KG1 (cell line): ENCODE measurements at regions not wholly inside any gene's neighbourhood (a gene's known extent, or its start where the extent isn't known, plus 50 kb on each side); places are given as distances from the start of the nearest gene placed in this dataset.
"Not testable (repeated sequence)": the region's sequence is repeated elsewhere in the genome, so short reads cannot be mapped to it uniquely, and the experiment has no call there.

Experiments used
- DNase-seq: peaks from one replicate; lab custom pipeline; 2025; lab: John Stamatoyannopoulos, UW

DNA sequence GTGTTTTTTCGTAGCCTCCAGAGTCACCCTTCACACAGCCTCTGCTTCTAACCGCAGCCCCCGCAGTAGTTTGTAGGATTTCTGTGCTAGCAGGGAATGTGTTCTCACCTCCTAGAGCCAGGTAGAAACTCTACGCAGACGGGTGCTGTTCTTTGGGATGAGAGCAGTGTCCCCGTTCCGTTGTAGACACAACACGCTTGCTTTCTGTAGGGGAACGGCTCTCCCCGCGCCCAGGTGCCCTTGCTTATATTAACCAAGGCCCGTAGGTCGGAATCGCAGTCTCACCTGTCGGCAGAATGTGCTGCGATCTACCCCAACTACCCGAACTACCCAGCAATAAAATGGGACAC lies 111.8 kb upstream of the NBPF11 start:
- DNase-seq, result no peak

DNA sequence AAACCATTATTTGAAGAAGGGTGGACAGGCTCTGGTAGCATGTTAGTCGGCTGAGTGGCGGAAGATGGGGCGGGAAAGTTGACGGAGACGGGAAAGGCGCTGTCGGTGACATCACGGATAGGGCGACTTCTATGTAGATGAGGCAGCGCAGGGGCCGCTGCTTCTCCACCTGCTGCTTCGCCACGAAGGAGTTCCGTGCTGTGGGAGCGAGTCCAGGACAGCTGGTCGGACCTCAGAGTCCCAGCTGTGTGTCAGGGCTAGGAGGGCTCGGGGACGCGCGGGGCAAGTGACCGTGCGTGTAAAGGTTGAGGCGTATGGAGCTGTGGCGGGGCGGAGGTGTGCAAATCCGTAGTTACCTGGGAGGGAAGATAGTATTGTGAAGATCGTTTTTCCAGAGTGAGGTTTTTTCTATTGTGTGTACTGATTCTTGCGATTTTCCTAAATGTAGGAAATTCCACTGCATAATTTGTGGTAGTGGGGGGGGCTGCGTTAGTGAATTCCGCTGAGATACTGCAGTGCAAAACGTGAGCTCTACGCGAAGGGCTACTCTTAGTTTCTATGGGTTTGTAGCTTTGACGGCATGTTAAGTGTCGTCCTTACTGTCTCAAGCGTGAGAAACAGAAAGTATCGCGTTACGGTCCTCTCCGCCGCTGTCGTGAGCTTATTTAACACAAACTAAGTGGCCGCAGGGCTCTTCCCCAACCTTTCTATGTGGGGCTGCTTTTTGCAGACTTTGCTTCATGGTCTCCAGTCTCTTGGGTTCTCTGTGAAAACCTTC lies 111.2 kb upstream of the NBPF11 start:
- no peak for DNase-seq

DNA sequence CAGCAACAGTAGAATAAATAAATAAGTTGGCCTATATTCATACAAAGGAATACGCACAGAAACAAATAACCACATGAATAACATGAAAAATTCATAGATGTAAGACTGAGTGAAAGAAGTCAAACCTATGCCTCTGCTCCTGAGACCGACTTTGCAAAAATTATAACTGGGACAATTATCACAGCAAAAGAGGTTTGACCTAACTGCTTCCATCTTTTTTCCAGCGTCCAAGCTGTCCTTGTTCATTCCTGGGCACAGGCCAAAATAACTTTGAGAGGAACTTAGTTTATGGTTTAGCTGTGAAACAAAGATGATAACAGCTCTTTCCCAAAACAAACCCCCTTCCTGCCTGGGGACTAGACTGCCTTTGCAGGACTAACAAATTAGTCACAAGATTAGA lies 109.6 kb upstream of the NBPF11 start:
- DNase-seq, result not testable (repeated sequence)

DNA sequence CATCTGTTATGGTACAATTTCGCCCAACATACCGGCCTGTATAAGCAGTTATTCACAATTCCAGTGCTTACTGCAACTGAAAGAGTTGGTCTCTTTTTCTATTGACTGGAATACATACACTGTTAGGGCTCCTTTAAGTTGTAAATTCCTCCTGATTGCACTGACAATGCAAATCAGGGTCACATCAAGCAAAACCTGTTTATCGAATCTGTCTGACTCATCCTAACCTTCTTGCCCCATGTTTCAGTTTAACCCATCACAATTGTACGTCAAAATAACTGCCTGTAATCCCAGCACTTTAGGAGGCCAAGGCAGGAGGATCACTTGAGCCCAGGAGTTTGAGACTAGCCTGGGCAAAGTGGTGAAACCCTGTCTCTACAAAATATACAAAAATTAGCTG lies 105.8 kb upstream of the NBPF11 start:
- DNase-seq, result not testable (repeated sequence)

DNA sequence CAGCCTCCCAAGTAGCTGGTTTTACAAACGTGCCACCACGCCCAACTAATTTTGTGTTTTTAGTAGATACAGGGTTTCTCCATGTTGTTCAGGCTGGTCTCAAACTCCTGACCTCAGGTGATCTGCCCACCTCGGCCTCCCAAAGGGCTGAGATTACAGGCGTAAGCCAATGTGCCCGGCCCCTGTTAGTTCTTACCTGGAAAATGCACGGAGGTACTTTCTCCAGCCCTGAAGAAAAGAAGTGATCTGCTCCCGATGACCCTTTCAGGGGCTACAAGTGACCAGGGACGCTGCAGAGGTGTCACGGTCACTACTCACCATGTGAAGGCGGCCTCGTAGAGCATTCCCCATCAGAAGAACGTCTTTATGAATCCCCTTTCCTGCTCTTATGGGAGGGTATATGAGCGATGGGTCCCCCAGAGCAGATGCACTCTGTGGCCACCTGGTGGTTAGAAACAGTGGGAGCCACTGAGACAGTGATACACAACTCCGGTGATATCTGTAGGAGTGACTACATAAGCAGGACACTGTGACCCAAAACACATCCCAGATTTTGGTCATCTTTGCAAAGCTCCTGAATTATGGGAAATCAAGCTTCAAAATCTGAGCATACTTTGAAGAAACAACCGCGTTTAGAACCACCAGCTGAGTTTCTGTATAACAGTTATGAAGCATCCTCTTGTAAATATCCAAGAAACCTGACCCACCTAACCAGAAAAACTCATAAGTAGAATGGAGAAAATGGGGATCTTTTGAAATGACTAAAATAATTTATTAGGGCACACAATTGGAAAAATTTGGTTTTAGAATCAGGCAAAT lies 102.7 kb upstream of the NBPF11 start:
- not testable (repeated sequence) for DNase-seq

GRCh38 chr1:148253808-148254207 lies 101.7 kb upstream of the NBPF11 start:
- DNase-seq, result not testable (repeated sequence)

- not testable (repeated sequence) for DNase-seq
Observed at GRCh38 chr1:148248798-148249197, 96.7 kb upstream of the NBPF11 start.

GRCh38 chr1:148246258-148246861 lies 94.3 kb upstream of the NBPF11 start:
- DNase-seq, result not testable (repeated sequence)

DNA sequence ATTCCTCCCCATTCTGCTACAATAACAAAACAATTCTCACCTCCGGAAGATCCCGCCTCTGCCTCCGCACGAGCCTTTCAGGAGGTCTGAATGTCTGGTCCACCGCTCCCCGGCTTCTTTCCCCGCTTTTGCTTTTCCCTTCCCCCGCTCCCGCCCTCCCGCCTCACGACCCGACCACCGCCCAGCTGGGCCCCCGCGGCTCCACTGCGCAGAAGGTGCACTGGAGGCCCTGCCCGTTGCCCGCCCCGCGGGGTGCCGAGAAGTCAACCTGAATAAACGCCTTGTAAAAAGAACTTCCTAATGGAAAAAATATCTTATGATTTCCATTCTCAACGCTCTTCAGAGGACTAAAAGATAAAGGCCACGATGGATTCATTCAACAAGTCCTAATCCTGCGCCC lies 93.8 kb upstream of the NBPF11 start:
- not testable (repeated sequence) for DNase-seq

DNA sequence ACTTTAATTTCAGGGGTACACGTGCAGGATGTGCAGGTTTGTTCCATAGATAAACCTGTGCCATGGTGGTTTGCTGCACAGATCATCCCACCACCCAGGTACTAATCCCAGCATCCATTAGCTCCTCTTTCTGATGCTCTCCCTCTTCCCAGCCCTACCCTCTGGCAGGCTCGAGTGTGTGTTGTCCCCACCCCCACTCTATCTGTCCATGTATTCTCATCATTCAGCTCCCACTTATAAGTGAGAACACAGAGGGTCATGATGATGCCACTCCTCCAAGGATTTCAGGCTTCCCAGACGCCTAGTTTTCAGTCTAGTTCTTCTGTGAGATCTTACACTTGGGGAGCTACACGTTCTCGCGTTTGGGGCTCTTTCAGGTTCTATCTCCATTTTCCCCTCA lies 93.4 kb upstream of the NBPF11 start:
- DNase-seq, result not testable (repeated sequence)

GRCh38 chr1:148233250-148233649 lies 81.2 kb upstream of the NBPF11 start:
- not testable (repeated sequence) for DNase-seq

- DNase-seq, result not testable (repeated sequence)
Observed at GRCh38 chr1:148228846-148229245, 76.8 kb upstream of the NBPF11 start.

DNA sequence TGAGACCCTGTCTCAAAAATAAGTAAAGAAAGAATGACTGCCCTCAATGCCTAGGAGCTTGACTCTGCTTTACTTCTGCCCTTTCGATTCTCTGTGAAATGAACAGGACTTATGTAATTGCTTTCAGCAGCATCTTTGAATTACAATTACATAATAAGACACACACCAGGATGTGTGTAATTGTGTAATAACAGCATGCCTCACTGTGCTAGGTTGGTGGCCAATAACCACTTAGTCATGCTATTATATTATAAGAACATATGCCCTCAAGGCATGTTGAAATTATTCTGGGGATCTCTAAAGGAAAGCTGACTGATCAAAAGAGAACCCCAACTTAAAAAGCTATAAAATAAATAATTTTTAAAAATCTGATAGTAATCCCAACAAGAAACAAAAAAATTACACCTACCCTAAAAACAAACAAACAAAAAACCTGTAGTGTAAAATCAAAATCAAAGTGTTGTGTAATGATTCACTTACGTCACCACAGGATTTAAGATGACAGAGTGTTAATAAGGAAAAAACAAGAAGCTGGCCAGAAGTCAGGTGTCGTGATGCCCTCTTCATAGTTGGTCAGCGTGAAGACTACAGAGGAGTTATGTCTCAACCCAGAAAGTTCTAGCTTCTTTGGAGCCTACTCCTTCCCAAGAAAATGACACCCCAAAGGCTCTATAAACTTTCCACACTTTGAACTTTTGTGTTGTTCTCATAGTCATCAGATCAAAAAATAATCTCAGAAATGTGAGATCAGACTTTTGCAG lies 70.5 kb upstream of the NBPF11 start:
- DNase-seq, result not testable (repeated sequence)

DNA sequence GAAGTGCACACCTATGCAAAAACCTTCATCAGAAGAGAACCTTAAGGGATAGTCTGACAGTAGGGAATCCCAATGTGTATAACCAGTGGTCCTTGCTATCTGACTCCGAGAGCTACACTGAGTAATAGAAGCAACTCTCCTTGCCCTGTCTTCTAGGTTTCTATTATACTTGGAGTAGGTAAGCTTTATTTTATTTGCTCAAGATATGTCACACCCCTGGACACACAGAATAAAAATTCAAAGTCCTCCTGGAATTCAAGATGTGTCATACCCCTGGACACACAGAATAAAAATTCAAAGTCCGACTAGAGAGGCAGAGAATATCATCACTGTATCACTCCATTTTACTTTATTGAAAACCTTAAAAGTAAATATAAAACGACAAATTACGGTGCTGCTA lies 69.5 kb upstream of the NBPF11 start:
- DNase-seq, result not testable (repeated sequence)

DNA sequence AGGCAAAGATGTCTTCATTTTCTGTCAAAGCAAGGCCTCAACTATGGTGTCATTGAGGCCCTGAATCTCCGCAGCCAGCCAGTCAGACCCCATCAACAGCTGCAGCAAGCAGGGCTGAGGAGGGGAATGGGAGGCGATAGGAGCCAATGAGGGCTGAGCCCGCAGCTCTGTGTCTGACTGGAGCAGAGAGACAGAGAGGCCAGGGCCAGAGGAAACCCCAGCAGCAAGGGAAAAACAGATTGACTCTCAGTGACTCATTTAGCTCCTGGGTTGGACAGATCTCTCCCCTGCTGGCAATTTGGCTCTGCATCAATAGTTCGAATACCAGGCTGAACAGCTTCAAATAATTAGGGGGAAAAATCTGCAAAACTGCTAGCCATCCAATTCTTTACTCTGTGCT lies 67.1 kb upstream of the NBPF11 start:
- not testable (repeated sequence) for DNase-seq

- DNase-seq, result not testable (repeated sequence)
Observed at GRCh38 chr1:148211191-148211590, 59.1 kb upstream of the NBPF11 start.

DNA sequence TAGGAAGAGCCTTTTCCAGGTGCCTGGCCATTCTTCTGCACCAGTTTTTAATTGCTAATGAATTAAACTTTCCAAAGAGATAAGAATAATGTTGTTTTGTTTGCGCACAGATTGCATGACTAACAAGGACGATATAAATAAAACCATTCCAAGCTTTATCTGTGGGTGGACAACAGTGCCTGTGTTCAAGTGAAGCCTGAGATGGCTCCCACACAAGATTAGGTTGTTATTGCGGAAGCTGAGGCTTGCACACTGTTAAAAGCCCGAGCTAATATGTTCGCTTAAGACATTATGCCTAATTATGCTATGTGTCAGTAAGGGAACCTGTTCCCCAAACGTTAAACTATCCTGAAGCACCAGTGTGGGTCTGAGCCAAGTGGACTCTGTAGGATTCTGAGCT lies 58.5 kb upstream of the NBPF11 start:
- DNase-seq, result not testable (repeated sequence)

DNA sequence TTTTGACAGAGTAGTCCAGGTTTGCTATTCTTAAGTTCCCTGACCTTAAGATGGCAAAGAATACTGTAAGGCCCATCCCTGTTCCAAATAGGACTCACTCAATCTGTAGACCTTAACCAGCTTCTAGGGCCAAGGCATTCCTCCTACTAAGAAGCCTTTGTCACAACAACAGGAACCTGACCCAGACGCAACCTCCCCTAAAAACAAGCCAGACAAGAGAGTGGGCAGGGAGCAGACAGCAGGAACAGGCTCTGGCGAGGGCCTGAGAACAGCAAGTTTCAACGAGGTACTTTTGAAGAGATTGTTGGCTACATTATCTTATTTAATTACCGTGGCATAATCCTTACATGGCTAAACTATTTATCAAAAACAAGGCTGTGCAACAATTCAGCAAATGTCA lies 58.1 kb upstream of the NBPF11 start:
- DNase-seq, result not testable (repeated sequence)

DNA sequence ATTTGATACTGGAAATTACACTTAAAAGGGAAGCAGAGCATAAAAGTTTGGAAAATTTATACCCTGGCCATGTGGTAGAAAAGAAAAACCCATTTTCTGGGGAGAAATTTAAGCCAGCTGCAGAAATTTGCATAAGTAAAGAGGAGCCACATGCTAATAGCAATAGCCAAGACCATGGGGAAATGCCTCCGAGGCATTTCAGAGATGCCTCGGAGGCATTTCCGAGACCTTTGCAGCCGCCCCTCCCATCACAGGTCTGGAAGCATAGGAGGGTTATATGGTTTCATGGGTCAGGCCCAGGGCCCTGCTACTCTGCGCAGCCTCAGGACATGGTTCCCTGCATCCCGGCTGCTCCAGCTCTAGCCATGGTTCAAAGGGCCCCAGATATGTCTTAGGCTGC lies 49.9 kb upstream of the NBPF11 start:
- DNase-seq, result not testable (repeated sequence)
